EL (cell line): ENCODE measurements at regions not wholly inside any gene's neighbourhood (a gene's known extent, or its start where the extent isn't known, plus 50 kb on each side); places are given as distances from the start of the nearest gene placed in this dataset.

Experiments used
- DNase-seq: peaks from one replicate; pipeline ENCODE4 v3.0.0-alpha.2; 2016

DNA sequence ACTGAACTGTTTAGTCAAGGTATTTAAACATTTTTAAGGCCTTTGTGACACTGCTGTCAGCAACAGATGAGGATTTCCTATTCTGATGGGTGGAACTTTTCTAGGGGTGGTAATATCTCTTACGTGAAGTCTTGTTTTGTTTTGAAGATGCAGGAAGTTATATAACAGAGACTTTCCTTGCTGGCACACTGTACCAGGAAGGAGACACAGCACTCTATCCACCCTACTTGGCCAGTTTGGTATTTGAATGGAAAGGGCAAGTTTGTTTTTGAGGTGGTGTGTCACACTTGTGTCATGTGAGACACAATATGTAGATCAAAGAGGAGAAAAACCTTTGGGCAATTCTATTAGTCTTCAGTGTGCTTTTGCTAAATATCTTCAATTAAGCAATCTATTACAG, 51.6 kb upstream of the SRP54 start:
- DNase-seq: no peak

DNA sequence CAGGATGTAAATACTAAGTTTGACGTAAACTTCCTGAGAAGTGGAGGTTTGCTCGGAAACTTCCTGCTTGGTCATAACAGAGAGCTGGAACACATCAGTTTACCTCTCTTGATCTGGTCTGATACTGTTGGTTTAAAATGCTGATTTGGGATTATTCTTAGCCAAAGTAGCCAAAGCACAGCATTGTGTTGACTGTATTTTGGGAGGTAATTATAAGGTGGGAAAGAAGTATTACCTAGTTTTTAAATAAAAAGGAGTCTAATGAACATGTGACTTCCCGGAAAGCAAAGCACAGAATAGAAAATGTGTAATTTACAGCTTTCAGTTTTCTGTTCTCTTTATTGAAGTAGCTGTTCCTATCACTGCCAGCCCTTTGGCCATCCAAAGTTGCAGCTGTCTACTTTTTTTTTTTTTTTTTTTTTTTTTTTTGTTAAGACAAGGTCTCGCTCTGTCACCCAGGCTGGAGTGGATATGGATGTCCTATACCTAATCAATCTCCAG, 52.2 kb upstream of the SRP54 start:
- DNase-seq: no peak

DNA sequence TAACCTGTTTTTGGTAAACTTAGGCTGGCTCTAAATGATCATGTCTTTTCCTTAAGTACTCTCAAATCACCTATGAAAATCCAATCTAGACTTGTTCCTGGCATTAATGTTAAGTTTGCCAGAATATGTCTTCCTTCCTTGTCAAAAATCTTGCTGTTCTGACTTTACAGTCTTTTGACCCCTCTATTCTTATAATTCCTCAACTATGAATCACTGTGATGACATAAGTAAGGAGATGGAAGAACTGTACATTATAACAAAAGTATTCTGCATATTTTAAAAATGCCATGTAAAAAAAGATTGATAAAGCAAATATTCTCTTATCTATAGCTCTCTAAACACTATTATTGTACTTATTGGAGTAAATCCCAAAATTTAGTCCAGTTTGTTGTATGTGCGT, 51.4 kb upstream of the BAZ1A start:
- DNase-seq: peak; percentile 61
